Activated naive CD8-positive, alpha-beta T cell treated with anti-CD3 and anti-CD28 coated beads, Interleukin-2, amount 10 ng/mL, durations not matched to agents 7 days and 5 days (primary cell): ENCODE measurements at regions not wholly inside any gene's neighbourhood (a gene's known extent, or its start where the extent isn't known, plus 50 kb on each side); places are given as distances from the start of the nearest gene placed in this dataset.

Experiments
- ATAC-seq: fragments of 150-1000 bp; cut with Tn5 transposase; one replicate; pipeline ENCODE4 v1.10.0; 2021; ENCODE audit warnings: low read depth, moderate library complexity
- POLR2A ChIA-PET: fragments of 350-600 bp; sonication (Branson Sonifier 250); formaldehyde crosslinking; loops from one replicate; lab custom pipeline; 2021; ENCODE audit warnings: antibody characterized with exemption; lab: Charles Lee
- DNase-seq: peaks from one replicate; pipeline ENCODE4 v3.0.0; 2021
- H3K27ac Mint-ChIP-seq: one replicate; pipeline ENCODE4 v1.8.0; 2022; ENCODE audit warnings: mild to moderate bottlenecking, mixed read lengths
- H3K27me3 Mint-ChIP-seq: one replicate; pipeline ENCODE4 v1.8.0; 2022; ENCODE audit warnings: mild to moderate bottlenecking, moderate library complexity, mixed read lengths
- H3K36me3 Mint-ChIP-seq: one replicate; pipeline ENCODE4 v1.8.0; 2021; ENCODE audit warnings: mild to moderate bottlenecking, mixed read lengths
- H3K4me1 Mint-ChIP-seq: one replicate; pipeline ENCODE4 v1.8.0; 2021; ENCODE audit warnings: mixed read lengths
- H3K4me3 Mint-ChIP-seq: one replicate; pipeline ENCODE4 v1.8.0; 2022; ENCODE audit warnings: mild to moderate bottlenecking, moderate library complexity, mixed read lengths
- H3K9me3 Mint-ChIP-seq: one replicate; pipeline ENCODE4 v1.8.0; 2021; ENCODE audit warnings: mixed read lengths

DNA sequence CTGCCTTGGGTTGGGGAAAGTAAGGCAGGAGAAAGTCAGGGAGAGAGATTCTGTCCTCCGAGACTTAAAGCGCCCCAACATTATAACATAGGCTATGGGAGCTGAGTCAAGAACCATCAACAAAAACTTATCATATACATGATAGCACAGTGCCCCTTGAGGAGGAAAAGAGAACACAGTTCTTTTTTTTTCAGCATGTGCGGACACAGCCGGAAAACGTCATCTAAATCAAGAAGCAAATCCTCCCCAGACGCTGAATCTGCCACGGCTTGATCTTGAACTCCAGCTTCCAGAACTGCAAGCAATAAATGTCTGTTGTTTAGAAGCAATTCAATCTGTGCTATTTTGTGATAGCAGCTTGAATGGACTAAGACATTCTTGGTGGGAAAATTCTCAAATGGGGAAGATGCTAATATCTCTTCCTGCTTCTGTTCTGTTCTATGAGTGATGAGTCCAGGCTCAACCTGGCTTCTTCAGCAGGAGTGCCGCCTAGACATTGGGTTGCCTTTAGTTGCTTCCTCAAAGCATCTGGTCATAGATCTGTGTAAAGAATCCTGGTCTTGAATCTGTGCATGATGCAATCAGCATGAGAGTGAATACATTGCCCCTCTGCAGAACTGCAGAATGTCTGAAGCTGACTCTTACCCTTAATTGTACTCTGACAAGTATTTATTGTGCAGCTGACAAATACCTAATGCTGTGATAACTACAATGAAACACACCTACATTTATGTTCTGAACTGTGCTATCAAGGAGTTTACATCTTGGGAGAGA is 549.8 kb upstream of the PRKX start:
- POLR2A ChIA-PET = no interaction called here
- H3K4me1 Mint-ChIP-seq = no peaks in the 10 kb centered on the region

DNA sequence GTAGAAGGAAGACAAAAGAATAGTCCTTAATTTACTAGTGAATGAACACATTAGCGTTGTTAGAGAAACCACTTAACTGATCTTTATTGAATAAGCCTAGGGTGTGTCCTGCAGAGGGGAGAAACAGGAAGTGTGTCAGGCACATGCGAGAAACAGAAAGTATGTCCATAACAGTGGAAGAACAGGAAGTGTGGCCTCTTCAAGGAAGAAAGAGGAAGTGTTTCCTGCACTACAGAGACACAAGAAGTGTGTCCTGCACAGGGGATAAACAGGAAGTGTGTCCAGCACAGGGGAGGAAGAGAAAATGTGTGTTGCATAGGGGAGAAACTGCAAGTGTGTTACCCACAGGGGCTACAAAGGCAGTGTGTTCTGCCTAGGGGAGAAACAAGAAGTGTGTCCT is 539.6 kb upstream of the PRKX start:
- H3K36me3 Mint-ChIP-seq = peaks cover 1% of the 10 kb centered on the region
- peaks cover 9% of the 10 kb centered on the region for H3K9me3 Mint-ChIP-seq
- peak overlapping the region; percentile 77 for H3K27ac Mint-ChIP-seq
- peaks cover 5% of the 10 kb centered on the region for H3K4me1 Mint-ChIP-seq
- no peak overlapping the region for H3K4me3 Mint-ChIP-seq
- ATAC-seq = no peak
- POLR2A ChIA-PET = no interaction called here
- no peak for DNase-seq
- H3K27me3 Mint-ChIP-seq = no peaks in the 10 kb centered on the region

More for the DNA sequence above, 549.8 kb upstream of the PRKX start:
- no peaks in the 10 kb centered on the region for H3K36me3 Mint-ChIP-seq
- no peak overlapping the region for H3K4me3 Mint-ChIP-seq
- H3K9me3 Mint-ChIP-seq = no peaks in the 10 kb centered on the region
- H3K27ac Mint-ChIP-seq = no peak overlapping the region
- ATAC-seq = no peak
- peaks cover 2% of the 10 kb centered on the region for H3K27me3 Mint-ChIP-seq
- DNase-seq = no peak

DNA sequence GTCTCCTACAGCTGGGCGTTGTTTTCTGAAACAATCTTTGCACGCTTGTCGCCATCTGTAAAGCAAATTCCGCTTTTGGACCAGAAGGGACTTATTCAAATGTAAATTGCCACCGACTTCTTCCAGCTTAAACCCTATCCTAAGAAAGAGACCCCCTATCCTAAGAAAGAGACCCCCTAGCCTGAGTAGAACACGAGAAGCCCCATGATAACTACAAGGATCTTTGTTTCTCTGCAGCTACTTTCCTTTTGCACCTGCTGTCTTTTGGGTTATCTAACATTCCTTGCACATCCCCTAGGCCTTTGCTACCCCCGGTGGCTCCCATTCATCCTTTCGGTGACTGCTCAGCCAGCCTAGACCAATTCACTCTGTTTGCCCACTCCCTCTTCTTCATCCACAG is 536.0 kb upstream of the PRKX start:
- POLR2A ChIA-PET = no interaction called here
- peaks cover 9% of the 10 kb centered on the region for H3K9me3 Mint-ChIP-seq

DNA sequence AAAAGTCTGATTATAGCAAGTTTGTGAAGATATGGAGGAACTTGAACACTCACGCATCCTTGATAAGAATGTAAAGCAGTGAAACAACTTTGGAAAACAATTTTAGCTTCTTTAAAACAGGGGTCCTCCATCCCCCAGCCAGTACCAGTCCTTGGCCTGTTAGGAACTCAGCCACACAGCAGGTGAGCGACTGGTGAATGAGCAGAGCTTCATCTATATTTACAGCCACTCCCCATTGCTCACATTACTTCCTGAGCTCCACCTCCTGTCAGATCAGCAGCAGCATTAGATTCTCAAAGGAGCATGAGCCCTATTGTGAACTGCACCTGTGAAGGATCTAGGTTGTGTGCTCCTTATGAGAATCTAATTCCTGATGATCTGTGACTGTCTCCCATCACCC is 530.3 kb upstream of the PRKX start:
- POLR2A ChIA-PET = no interaction called here
- H3K36me3 Mint-ChIP-seq = no peaks in the 10 kb centered on the region

More for the DNA sequence above, 536.0 kb upstream of the PRKX start:
- DNase-seq (no peak), ATAC-seq (no peak)
- H3K4me3 Mint-ChIP-seq = no peak overlapping the region
- peaks cover 1% of the 10 kb centered on the region for H3K36me3 Mint-ChIP-seq
- H3K27me3 Mint-ChIP-seq = no peaks in the 10 kb centered on the region
- H3K27ac Mint-ChIP-seq = no peak overlapping the region
- H3K4me1 Mint-ChIP-seq = peaks cover 5% of the 10 kb centered on the region

DNA sequence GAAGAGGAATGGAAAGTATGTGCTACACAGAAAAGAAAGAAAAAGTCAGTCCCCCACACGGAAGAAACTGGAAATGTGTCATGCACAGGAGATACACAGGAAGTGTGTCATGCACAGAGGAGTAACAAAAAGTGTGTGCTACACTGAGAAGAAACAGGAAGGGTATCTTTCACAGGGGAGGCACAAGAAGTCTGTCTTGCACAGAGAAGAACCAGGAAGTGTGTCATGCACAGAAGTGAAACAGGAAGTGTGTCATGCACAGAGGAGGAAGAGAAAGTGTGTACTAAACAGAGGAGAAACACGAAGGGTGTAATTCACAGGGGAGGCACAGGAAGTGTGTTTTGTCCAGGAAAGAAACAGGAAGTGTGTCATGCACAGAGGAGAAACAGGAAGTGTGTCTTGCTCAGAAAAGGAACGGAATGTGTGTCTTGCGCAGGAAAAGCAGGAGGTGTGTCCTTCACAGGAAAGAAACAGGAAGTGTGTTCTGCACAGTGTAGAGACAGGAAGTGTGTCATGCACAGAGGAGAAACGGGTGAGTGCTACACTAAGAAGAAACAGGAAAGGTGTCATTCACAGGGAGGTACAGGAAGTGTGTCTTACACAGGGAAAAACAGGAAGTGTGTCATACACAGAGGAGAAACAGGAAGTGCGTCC is 527.2 kb upstream of the PRKX start:
- H3K4me3 Mint-ChIP-seq = no peak overlapping the region
- no peak overlapping the region for H3K27ac Mint-ChIP-seq
- H3K27me3 Mint-ChIP-seq = no peaks in the 10 kb centered on the region
- H3K36me3 Mint-ChIP-seq = no peaks in the 10 kb centered on the region
- POLR2A ChIA-PET = no interaction called here
- DNase-seq = no peak
- peak; percentile 79 for ATAC-seq
- H3K9me3 Mint-ChIP-seq = peaks cover 1% of the 10 kb centered on the region
- H3K4me1 Mint-ChIP-seq = no peaks in the 10 kb centered on the region

More for the DNA sequence above, 530.3 kb upstream of the PRKX start:
- Mint-ChIP-seq H3K4me1 (no peaks in the 10 kb centered on the region), H3K4me3 (no peak overlapping the region), H3K27ac (no peak overlapping the region), H3K27me3 (no peaks in the 10 kb centered on the region), H3K9me3 (peaks cover 4% of the 10 kb centered on the region)
- ATAC-seq (no peak), DNase-seq (no peak)

DNA sequence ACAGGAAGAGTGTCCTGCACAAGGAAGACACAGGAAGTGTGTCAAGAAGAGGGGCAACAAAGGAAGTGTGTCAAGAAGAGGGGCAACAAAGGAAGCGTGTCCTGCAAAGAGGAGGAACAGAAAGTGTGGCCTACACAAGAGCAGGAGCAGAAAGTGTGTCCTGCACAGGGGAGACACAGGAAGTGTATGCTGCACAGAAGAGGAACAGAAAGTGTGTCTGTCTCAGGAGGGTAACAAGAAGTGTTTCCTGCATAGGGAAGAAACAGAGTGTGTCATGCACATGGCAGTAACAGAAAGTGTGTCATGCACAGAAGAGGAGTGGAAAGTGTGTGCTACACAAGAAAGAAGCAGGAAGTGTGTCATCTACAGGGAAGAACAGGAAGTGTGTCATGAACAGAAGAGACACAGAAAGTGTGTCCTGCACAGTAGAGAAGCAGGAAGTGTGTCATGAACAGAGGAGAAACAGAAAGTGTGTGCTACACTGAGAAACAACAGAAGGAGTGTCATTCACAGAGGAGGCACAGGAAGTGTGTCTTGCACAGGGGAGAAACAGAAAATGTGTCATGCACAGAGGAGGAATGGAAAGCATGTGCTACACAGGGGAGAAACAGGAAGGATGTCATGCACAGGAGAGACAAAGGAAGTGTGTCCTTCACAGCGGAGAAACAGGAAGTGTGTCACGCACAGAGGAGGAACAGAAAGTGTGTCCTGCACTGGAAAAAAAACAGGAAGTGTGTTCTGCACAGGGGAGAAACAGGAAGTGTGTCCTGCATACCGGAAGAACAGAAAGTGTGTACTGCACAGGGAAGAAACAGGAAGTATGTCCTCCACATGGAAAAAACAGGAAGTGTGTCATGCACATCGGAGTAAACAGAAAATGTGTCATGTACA is 526.4 kb upstream of the PRKX start:
- H3K4me1 Mint-ChIP-seq = no peaks in the 10 kb centered on the region
- ATAC-seq = no peak
- no peak overlapping the region for H3K27ac Mint-ChIP-seq
- H3K4me3 Mint-ChIP-seq = no peak overlapping the region
- H3K36me3 Mint-ChIP-seq = no peaks in the 10 kb centered on the region
- POLR2A ChIA-PET = no interaction called here
- no peaks in the 10 kb centered on the region for H3K27me3 Mint-ChIP-seq
- DNase-seq = no peak
- H3K9me3 Mint-ChIP-seq = peaks cover 1% of the 10 kb centered on the region

DNA sequence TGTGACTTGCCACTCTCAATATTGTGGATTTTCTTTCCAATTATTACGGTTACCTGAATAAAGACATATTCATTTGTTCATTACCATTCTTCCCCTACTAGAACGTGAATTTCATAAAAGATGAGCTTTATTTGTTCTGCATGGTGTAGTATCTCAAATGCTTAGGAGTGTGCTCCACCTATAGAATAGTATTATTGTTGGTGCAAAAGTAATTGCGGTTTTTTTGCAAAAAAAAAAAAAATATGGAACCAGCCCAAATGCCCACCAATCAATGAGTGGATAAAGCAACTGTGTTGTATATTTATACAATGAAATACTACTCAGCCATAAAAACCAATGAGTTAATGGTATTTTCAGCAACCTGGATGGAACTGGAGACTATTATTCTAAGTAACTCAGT is 525.5 kb upstream of the PRKX start:
- H3K9me3 Mint-ChIP-seq = peaks cover 1% of the 10 kb centered on the region
- DNase-seq = no peak

DNA sequence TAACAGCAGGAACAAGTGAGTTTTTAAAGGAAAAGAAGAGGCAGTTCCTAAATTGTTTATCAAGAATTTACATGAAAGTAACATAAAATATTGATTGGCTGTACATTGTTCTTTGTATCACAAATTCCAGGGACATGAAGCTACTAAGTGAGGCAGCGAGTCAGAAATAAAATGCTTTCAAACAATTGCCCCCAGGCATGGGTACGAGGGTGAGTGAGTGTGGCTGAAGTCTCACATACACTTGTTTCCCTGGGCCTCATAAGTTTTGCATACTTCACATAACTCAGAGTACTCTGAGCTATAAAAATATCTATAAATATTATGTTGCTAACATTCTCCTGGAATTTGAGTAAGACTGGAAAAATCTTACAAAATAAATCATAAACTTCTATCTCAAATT is 511.6 kb upstream of the PRKX start:
- Mint-ChIP-seq H3K36me3 (no peaks in the 10 kb centered on the region), H3K27me3 (no peaks in the 10 kb centered on the region), H3K9me3 (no peaks in the 10 kb centered on the region), H3K4me3 (no peak overlapping the region), H3K4me1 (no peaks in the 10 kb centered on the region), H3K27ac (no peak overlapping the region)
- DNase-seq = no peak
- POLR2A ChIA-PET = no interaction called here
- no peak for ATAC-seq

More for the DNA sequence above, 525.5 kb upstream of the PRKX start:
- no peak overlapping the region for H3K4me3 Mint-ChIP-seq
- H3K4me1 Mint-ChIP-seq = no peaks in the 10 kb centered on the region
- no peak for ATAC-seq
- POLR2A ChIA-PET = no interaction called here
- H3K27me3 Mint-ChIP-seq = no peaks in the 10 kb centered on the region
- H3K36me3 Mint-ChIP-seq = no peaks in the 10 kb centered on the region
- no peak overlapping the region for H3K27ac Mint-ChIP-seq

DNA sequence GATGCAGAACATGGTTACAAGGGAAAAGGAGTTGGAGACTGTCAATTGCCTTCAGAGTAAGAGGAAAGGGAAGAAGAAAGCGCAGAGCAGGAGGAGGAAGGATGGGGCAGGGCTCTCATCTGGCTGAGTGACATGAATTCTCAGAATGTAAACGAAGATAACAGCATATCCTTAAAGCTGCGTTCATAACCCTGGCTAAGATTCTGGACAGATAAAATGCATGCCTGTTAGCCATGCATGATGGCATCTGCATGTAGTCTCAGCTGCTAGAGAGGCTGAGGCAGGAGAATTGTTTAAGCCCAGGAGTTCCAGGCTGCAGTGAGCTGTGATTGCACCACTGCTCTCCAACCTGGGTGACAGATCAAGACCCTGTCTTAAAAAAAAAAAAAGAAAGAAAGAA is 493.5 kb upstream of the PRKX start:
- H3K4me1 Mint-ChIP-seq = no peaks in the 10 kb centered on the region
- H3K9me3 Mint-ChIP-seq = no peaks in the 10 kb centered on the region
- no peaks in the 10 kb centered on the region for H3K27me3 Mint-ChIP-seq
- no peak for ATAC-seq
- no peak overlapping the region for H3K27ac Mint-ChIP-seq
- H3K36me3 Mint-ChIP-seq = no peaks in the 10 kb centered on the region
- no peak for DNase-seq
- no peak overlapping the region for H3K4me3 Mint-ChIP-seq
- POLR2A ChIA-PET = no interaction called here

DNA sequence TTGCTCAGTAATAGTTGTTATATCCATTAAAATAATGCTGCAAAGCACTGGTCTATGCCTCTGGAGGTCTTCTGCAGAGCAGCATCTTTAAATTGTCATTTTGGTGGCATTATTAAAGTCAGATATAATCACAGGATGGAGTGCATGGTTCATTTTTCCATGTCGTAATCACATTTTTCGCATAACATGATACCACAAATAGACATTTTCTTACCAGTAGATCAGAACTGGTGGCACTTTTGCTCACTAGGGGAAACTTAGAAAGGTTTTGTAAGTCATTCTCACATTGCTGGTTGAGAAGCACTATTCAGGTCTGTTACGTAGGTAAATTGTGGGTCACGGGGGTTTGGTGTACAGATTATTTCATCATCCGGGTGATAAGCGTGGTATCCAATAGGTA is 484.5 kb upstream of the PRKX start:
- Mint-ChIP-seq H3K4me3 (no peak overlapping the region), H3K27me3 (no peaks in the 10 kb centered on the region), H3K4me1 (no peaks in the 10 kb centered on the region), H3K36me3 (no peaks in the 10 kb centered on the region), H3K27ac (no peak overlapping the region), H3K9me3 (peaks cover 2% of the 10 kb centered on the region)
- DNase-seq = no peak
- POLR2A ChIA-PET = no interaction called here
- ATAC-seq = no peak

DNA sequence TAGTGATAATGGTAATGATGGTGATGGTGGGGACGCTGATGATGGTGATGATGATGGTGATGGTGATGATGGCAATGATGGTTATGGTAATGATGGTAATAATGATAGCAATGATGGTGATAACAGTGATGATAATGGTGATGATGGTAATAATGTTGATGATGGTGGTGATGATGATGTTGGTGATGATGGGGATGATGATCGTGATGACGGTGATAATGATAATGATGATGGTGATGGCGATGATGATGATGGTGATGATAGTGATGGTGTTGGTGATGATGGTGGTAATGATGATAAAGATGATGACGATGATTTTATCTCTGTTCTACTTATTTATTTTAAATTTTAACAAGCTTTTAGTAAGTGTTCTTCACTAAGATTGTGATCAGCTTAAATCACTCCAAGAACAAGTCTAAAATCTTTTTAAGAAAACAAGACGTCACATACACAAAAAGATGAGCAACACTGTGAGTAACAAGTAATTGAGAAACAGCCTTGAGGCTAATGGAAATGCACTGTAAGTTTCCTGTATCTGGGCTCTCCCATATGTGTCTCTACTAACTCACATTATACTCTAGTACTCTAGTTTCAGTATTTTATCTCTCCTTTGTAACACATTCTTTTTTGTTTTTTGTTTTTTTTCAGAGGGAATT is 480.2 kb upstream of the PRKX start:
- no peak for DNase-seq
- Mint-ChIP-seq H3K4me3 (no peak overlapping the region), H3K36me3 (no peaks in the 10 kb centered on the region), H3K4me1 (no peaks in the 10 kb centered on the region), H3K9me3 (no peaks in the 10 kb centered on the region), H3K27me3 (no peaks in the 10 kb centered on the region), H3K27ac (no peak overlapping the region)
- POLR2A ChIA-PET = no interaction called here
- ATAC-seq = no peak

DNA sequence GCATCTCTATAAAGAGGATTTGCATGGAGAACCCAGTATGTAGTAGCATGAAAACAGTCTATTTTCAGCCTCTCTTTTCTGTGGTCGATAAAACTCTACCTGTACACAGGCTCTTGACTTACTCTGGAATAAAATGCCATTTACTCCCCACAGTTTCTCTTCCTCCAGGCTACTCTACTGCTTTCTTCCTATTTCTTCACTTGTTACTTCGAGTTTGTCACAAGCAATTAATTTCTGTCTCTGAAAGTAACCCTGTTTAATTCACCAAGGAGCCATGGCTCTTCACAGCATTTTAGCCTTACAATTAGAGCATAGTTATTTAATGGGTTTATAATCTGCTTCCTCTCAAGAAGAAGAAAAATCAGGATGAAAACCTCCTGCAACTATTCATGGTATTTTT is 472.9 kb upstream of the PRKX start:
- ATAC-seq (no peak), DNase-seq (no peak)
- Mint-ChIP-seq H3K27ac (no peak overlapping the region), H3K27me3 (no peaks in the 10 kb centered on the region), H3K36me3 (no peaks in the 10 kb centered on the region), H3K4me1 (no peaks in the 10 kb centered on the region), H3K9me3 (no peaks in the 10 kb centered on the region), H3K4me3 (no peak overlapping the region)
- POLR2A ChIA-PET = no interaction called here

DNA sequence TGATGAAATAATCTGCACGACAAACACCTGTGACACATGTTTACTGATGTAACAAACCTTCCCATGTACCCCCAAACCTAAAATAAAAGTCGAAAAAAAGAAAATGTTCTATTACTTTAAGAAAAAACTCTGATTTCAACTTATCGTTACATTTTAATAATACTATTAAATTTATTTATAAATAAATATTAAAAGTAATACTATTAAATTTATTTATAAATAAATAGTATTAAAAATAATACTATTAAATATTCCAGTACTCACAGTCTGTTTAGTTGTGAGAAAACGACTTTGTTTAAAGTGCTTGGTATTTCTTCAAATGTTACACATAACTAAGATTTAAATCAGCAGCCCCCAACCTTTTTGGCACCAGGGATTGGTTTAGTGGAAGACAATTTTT is 471.6 kb upstream of the PRKX start:
- H3K4me1 Mint-ChIP-seq = no peaks in the 10 kb centered on the region
- H3K27ac Mint-ChIP-seq = no peak overlapping the region
- ATAC-seq (no peak), DNase-seq (no peak)
- POLR2A ChIA-PET = no interaction called here
- H3K36me3 Mint-ChIP-seq = no peaks in the 10 kb centered on the region
- H3K9me3 Mint-ChIP-seq = no peaks in the 10 kb centered on the region
- H3K4me3 Mint-ChIP-seq = no peak overlapping the region
- no peaks in the 10 kb centered on the region for H3K27me3 Mint-ChIP-seq
